B cell (primary cell): ENCODE measurements at regions not wholly inside any gene's neighbourhood (a gene's known extent, or its start where the extent isn't known, plus 50 kb on each side); places are given as distances from the start of the nearest gene placed in this dataset.

Experiments used
- CTCF ChIP-seq: fragments of 200-600 bp; IDR thresholded peaks from one replicate; pipeline ENCODE4 v1.8.0; 2022; ENCODE audit warnings: antibody characterized with exemption, mild to moderate bottlenecking
- EZH2 ChIP-seq: IDR thresholded peaks from 2 replicates; pipeline ENCODE4 v1.6.1; 2012; ENCODE audit warnings: borderline replicate concordance, low read depth, mild to moderate bottlenecking, moderate library complexity, low read length; ENCODE audit not compliant: insufficient read depth, poor library complexity, severe bottlenecking

GRCh38 chr18:40860189-40860588 is 1094.8 kb upstream of the PIK3C3 start:
- no peak for TF ChIP-seq CTCF
- TF ChIP-seq EZH2: no peak
